ENCODE measurements at regions not wholly inside any gene's neighbourhood (a gene's known extent, or its start where the extent isn't known, plus 50 kb on each side); places are given as distances from the start of the nearest gene placed in this dataset.

GRCh38 chr4:126775485-126776106, 857.2 kb upstream of the INTU start:
- Histone ChIP-seq H3K4me1 (peaks cover 0 to 22% (median 6%) of the 10 kb centered on the region in 4 donors), H3K4me3 (no peak overlapping the region), H3K27me3 (no peaks in the 10 kb centered on the region), H3K27ac (no peak overlapping the region), H3K9me3 (no peaks in the 10 kb centered on the region), H3K36me3 (no peaks in the 10 kb centered on the region)
- 76 to 83% methylated on average over 5 of the region's 5 CpGs for WGBS, 2 donors
- intact Hi-C loops (cut with DNase I): no loop called here
- no peak for TF ChIP-seq POLR2A (IDR thresholded peaks at IDR 0.05)
- TF ChIP-seq EP300 (IDR thresholded peaks at IDR 0.05): no peak
- no peak for TF ChIP-seq CTCF (IDR thresholded peaks at IDR 0.05)
- TF ChIP-seq POLR2AphosphoS5 (IDR thresholded peaks at IDR 0.05): no peak
- no peak for DNase-seq

GRCh38 chr4:126776361-126776760, 856.4 kb upstream of the INTU start:
- intact Hi-C loops (cut with DNase I): no loop called here
- TF ChIP-seq POLR2AphosphoS5 (IDR thresholded peaks at IDR 0.05) (no peak), CTCF (IDR thresholded peaks at IDR 0.05) (no peak)
- no peaks in the 10 kb centered on the region for H3K9me3 ChIP-seq
- WGBS, 2 donors: 26 to 58% methylated on average over 5 of the region's 5 CpGs
- H3K4me3 ChIP-seq: no peak overlapping the region
- no peak for DNase-seq
- H3K27me3 ChIP-seq: no peaks in the 10 kb centered on the region
- no peak overlapping the region for H3K27ac ChIP-seq
- no peaks in the 10 kb centered on the region for H3K36me3 ChIP-seq
- H3K4me1 ChIP-seq: peaks cover 0 to 22% (median 6%) of the 10 kb centered on the region in 4 donors

- H3K36me3 ChIP-seq: no peaks in the 10 kb centered on the region
- TF ChIP-seq POLR2A (IDR thresholded peaks at IDR 0.05) (no peak), CTCF (IDR thresholded peaks at IDR 0.05) (no peak), EP300 (IDR thresholded peaks at IDR 0.05) (no peak), POLR2AphosphoS5 (IDR thresholded peaks at IDR 0.05) (no peak)
- intact Hi-C loops (cut with DNase I): no loop called here
- H3K27ac ChIP-seq: no peak overlapping the region
- 63 to 77% methylated on average over 1 of the region's 1 CpG for WGBS, 2 donors
- H3K4me3 ChIP-seq: no peak overlapping the region
- no peaks in the 10 kb centered on the region for H3K27me3 ChIP-seq
- H3K9me3 ChIP-seq: no peaks in the 10 kb centered on the region
- H3K4me1 ChIP-seq: peaks cover 0 to 17% (median 5%) of the 10 kb centered on the region in 4 donors
- no peak for DNase-seq
These were observed 855.1 kb upstream of the INTU start for GRCh38 chr4:126777649-126778048.

- no peaks in the 10 kb centered on the region for H3K27me3 ChIP-seq
- no peaks in the 10 kb centered on the region for H3K36me3 ChIP-seq
- H3K27ac ChIP-seq: no peak overlapping the region
- peaks cover 0 to 10% (median 1%) of the 10 kb centered on the region in 4 donors for H3K4me1 ChIP-seq
- intact Hi-C loops (cut with DNase I): no loop called here
- no peaks in the 10 kb centered on the region for H3K9me3 ChIP-seq
- 42 to 46% methylated on average over 3 of the region's 3 CpGs for WGBS, 2 donors
- no peak for TF ChIP-seq POLR2A (IDR thresholded peaks at IDR 0.05)
- no peak for TF ChIP-seq CTCF (IDR thresholded peaks at IDR 0.05)
- TF ChIP-seq POLR2AphosphoS5 (IDR thresholded peaks at IDR 0.05): no peak
- TF ChIP-seq EP300 (IDR thresholded peaks at IDR 0.05): no peak
- H3K4me3 ChIP-seq: no peak overlapping the region
- no peak for DNase-seq
These were observed 854.4 kb upstream of the INTU start for GRCh38 chr4:126778348-126778747.

GRCh38 chr4:126779001-126779400, 853.8 kb upstream of the INTU start:
- Histone ChIP-seq H3K4me1 (peaks cover 0 to 7% (median 0%) of the 10 kb centered on the region in 4 donors), H3K27me3 (no peaks in the 10 kb centered on the region), H3K27ac (no peak overlapping the region), H3K36me3 (no peaks in the 10 kb centered on the region), H3K9me3 (no peaks in the 10 kb centered on the region), H3K4me3 (no peak overlapping the region)
- intact Hi-C loops (cut with DNase I): no loop called here
- 96 to 98% methylated on average over 4 of the region's 4 CpGs for WGBS, 2 donors
- TF ChIP-seq POLR2A (IDR thresholded peaks at IDR 0.05): no peak
- TF ChIP-seq EP300 (IDR thresholded peaks at IDR 0.05): no peak
- TF ChIP-seq POLR2AphosphoS5 (IDR thresholded peaks at IDR 0.05): no peak
- TF ChIP-seq CTCF (IDR thresholded peaks at IDR 0.05): no peak
- DNase-seq: no peak
